NT2/D1 (cell line): ENCODE measurements at regions not wholly inside any gene's neighbourhood (a gene's known extent, or its start where the extent isn't known, plus 50 kb on each side); places are given as distances from the start of the nearest gene placed in this dataset.

Experiments
- DNase-seq: peaks from one replicate; pipeline ENCODE4 v3.0.0-alpha.2; 2011; ENCODE audit warnings: low read depth, low spot score
- H3K27me3 ChIP-seq: 2 replicates; pipeline ENCODE4 v1.6.0; 2011; ENCODE audit warnings: mild to moderate bottlenecking; ENCODE audit not compliant: insufficient read length, insufficient read depth
- H3K36me3 ChIP-seq: 2 replicates; pipeline ENCODE4 v1.6.1; 2011; ENCODE audit warnings: mild to moderate bottlenecking, low read length, mixed read lengths; ENCODE audit not compliant: insufficient read depth, insufficient read length
- H3K4me1 ChIP-seq: 2 replicates; pipeline ENCODE4 v1.5.1; 2011; ENCODE audit not compliant: insufficient read depth, insufficient read length
- H3K4me3 ChIP-seq: 2 replicates; pipeline ENCODE4 v1.5.1; 2011; ENCODE audit warnings: low read depth; ENCODE audit not compliant: insufficient read length
- H3K9ac ChIP-seq: 2 replicates; pipeline ENCODE4 v1.6.0; 2011; ENCODE audit warnings: low read depth; ENCODE audit not compliant: insufficient read length
- H3K9me3 ChIP-seq: 2 replicates; pipeline ENCODE4 v1.5.1; 2011; ENCODE audit warnings: mild to moderate bottlenecking, low read length; ENCODE audit not compliant: insufficient read depth
- SUZ12 ChIP-seq: IDR thresholded peaks from 2 replicates; pipeline ENCODE4 v1.6.1; 2011; ENCODE audit not compliant: insufficient read length, insufficient read depth; ENCODE audit errors: extremely low read depth
- YY1 ChIP-seq: IDR thresholded peaks from 2 replicates; pipeline ENCODE4 v1.6.1; 2011; ENCODE audit not compliant: insufficient read length, insufficient read depth
- ZNF274 ChIP-seq: IDR thresholded peaks from 2 replicates; pipeline ENCODE4 v1.6.1; 2011; ENCODE audit warnings: mild to moderate bottlenecking, low read depth, low read length

DNA sequence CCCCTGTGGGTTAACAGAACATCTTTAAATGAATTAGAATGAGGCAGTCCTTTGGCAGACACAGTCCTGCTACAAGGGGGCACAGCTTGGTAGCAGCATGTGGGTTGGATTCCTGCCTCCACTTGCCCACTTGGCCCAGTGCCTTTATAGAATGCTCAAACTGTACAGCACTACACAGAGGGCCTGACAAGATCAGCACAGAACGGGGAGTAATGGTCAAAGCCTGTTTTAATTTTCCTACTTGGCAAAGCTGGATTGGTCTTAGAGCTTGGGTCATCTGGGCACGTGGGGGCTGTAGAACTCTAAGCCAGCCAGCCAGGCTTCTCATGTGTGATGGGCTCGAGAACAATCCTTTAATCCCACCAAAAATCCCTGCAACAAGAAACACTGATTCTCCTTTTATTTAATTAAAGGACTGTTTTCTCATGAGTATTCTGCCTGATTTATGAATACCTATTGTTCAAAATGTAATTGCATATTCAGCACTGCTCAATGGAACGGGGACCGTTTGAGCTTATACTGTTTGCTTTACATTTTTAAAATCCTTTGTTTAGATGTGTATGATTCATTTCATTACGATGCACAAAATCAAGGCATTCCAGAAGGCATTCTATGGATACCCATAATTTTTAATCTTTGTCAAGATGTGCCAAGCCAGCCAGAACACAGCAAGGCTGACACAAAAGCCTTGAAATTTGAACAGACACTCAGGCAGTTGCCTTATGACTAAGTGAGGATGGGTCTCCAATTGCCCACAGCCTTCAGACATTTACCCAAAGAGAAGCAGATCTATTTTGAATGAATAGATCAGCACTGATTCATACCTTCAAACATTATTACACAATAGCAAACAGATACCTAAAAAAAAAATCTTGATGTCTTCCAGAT is 249.3 kb upstream of the TGFBR2 start:
- Histone ChIP-seq H3K9ac (no peak overlapping the region), H3K9me3 (no peaks in the 10 kb centered on the region), H3K36me3 (no peaks in the 10 kb centered on the region), H3K4me3 (no peak overlapping the region), H3K27me3 (no peaks in the 10 kb centered on the region), H3K4me1 (no peaks in the 10 kb centered on the region)
- TF ChIP-seq ZNF274 = no peak
- no peak for TF ChIP-seq SUZ12
- TF ChIP-seq YY1 = no peak
- DNase-seq = no peak

DNA sequence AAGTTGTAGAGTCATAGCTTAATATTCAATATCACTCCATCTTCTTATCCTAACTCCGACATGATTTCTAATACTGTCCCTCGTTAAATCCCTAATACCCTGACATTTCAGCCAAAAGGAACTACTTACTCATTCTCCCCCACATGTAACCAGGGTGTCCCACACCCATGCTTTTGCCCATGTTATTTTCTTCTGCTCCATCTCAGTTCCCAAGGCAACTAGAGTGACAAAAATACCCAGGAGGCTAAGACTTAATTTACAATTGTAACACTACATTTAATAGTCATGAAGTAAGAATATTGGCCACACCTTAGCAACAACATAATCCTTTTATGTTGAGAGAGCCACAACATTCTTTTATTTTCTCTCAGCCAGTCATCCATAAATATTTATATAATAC is 248.5 kb upstream of the TGFBR2 start:
- no peak overlapping the region for H3K4me3 ChIP-seq
- no peaks in the 10 kb centered on the region for H3K4me1 ChIP-seq
- no peaks in the 10 kb centered on the region for H3K27me3 ChIP-seq

DNA sequence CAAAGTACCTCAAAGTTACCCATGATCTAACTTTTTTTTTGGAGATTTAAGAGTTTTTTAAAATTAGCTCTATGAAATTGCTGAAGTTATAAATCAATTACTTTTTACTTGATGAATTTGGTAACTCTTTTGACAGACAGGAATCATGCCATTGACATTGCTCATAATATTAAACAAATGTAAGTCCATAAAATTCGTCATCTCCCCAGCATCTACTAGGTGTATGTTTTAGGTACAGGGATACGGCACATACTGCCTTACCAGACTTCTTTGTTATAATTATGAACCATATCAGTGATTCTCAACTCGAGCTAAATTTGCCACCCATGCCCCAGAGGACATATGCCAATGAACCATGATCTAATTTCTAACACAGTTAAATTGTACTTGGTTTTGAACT is 247.5 kb upstream of the TGFBR2 start:
- DNase-seq = no peak
- TF ChIP-seq SUZ12 (no peak), ZNF274 (no peak), YY1 (no peak)
- H3K9ac ChIP-seq = no peak overlapping the region
- H3K4me3 ChIP-seq = no peak overlapping the region
- no peaks in the 10 kb centered on the region for H3K9me3 ChIP-seq
- H3K4me1 ChIP-seq = no peaks in the 10 kb centered on the region
- H3K36me3 ChIP-seq = no peaks in the 10 kb centered on the region
- no peaks in the 10 kb centered on the region for H3K27me3 ChIP-seq

More for the DNA sequence above, 248.5 kb upstream of the TGFBR2 start:
- no peaks in the 10 kb centered on the region for H3K36me3 ChIP-seq
- DNase-seq = no peak
- no peaks in the 10 kb centered on the region for H3K9me3 ChIP-seq
- H3K9ac ChIP-seq = no peak overlapping the region
- no peak for TF ChIP-seq ZNF274
- no peak for TF ChIP-seq YY1
- no peak for TF ChIP-seq SUZ12

DNA sequence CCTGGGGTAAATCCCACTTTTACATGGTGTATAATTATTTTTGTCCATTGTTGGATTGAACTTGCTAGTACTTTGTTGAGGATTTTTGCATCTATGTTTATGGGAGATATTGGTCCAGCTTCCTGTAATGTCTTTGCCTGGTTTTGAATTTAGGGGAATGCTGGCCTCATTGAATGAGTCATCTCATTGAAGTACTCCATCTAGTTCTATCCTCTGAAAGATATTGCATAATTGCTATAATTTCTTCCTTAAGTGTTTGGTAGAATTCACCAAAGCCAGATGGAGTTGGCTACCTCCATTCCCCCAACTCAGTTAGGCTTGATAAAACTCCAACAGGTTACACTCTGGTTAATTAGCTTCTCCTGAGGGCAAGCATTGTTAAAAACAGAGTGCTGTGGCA is 237.4 kb upstream of the TGFBR2 start:
- DNase-seq = no peak
- Histone ChIP-seq H3K27me3 (no peaks in the 10 kb centered on the region), H3K9ac (no peak overlapping the region), H3K4me3 (no peak overlapping the region), H3K36me3 (no peaks in the 10 kb centered on the region), H3K4me1 (no peaks in the 10 kb centered on the region), H3K9me3 (no peaks in the 10 kb centered on the region)
- TF ChIP-seq SUZ12 (no peak), YY1 (no peak), ZNF274 (no peak)

DNA sequence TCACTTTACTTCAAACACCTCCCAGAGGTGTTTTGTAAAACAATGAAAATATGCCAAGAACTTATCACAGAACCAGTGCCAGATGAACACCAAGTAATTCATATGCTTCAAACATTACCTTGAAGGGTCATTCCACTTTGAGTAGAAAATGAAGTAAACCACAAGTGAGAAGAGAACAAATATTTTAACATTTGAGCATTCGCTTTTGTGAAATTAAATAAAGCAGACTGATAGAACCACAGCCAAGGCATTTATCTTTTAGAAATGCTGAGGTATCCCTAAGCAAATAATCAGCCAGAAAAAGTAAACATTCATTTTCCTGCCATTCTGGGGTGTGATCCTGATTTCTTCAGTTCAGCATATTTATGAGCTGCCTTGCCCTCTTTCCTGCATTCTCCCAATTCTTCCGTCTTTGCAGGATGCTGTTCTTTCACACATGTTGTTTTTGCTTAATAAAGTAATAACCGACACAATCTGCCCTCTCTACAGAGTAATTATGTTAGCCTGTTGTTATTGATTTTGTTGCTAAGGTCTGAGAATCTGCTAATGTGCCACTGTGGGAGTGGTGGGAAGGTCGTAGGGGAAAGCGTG is 235.6 kb upstream of the TGFBR2 start:
- no peak for DNase-seq
- no peak overlapping the region for H3K9ac ChIP-seq
- no peaks in the 10 kb centered on the region for H3K27me3 ChIP-seq
- no peak for TF ChIP-seq ZNF274
- TF ChIP-seq YY1 = no peak
- no peak for TF ChIP-seq SUZ12
- H3K4me1 ChIP-seq = no peaks in the 10 kb centered on the region
- no peak overlapping the region for H3K4me3 ChIP-seq
- no peaks in the 10 kb centered on the region for H3K36me3 ChIP-seq
- no peaks in the 10 kb centered on the region for H3K9me3 ChIP-seq

DNA sequence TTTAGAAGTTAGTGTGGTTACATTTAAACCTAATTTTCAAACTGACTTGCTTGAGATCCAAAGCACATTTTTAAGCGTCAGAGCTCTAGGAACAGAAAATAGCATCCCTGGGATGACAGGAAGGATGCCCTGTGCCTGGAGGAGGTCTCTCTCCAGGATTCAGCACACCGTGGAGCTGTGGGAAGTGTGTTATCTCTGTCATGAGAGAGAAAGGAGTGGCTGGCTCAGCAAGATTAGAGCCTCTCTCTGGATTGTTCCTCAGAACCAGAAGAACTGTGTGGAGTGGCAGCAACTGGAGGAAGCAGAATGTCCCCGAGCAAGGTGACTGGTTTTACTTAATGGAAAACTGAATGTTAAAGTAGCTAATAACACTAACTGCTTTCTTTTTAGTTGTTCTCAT is 233.6 kb upstream of the TGFBR2 start:
- Histone ChIP-seq H3K27me3 (no peaks in the 10 kb centered on the region), H3K9ac (no peak overlapping the region), H3K4me3 (no peak overlapping the region), H3K4me1 (no peaks in the 10 kb centered on the region), H3K36me3 (no peaks in the 10 kb centered on the region), H3K9me3 (no peaks in the 10 kb centered on the region)
- DNase-seq = no peak
- TF ChIP-seq ZNF274 (no peak), YY1 (no peak), SUZ12 (no peak)

DNA sequence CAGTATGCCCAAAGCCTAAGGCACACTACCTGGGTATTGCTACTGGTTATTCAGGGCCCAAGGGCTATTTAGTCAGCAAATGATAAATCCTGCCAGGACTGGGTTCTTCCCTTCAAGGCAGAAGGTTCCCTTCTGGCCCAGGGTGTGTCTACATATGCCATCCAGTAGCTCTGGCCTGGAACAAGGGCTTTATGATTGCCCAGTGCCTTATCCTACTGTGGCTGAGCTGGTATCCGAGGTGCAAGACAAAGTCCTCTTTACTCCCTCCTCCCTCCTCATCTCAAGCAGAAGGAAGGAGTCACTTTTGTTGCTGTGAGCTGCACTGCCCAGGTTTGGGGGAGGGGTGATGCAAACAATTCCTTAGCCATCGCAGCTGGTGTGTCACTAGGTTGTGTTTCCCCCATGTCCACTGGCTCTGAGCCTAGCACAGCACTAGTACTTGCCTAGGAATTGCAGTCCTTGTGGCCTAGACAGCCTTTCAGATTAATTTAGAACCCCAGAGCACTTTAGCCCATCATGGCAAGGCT is 221.8 kb upstream of the TGFBR2 start:
- no peaks in the 10 kb centered on the region for H3K27me3 ChIP-seq
- no peak for DNase-seq

More for the DNA sequence above, 221.8 kb upstream of the TGFBR2 start:
- Histone ChIP-seq H3K9me3 (no peaks in the 10 kb centered on the region), H3K4me1 (no peaks in the 10 kb centered on the region), H3K4me3 (no peak overlapping the region), H3K36me3 (no peaks in the 10 kb centered on the region), H3K9ac (no peak overlapping the region)
- no peak for TF ChIP-seq ZNF274
- no peak for TF ChIP-seq SUZ12
- no peak for TF ChIP-seq YY1
